DMS79 treated with DMSO at 0.1 percent for 48 hours (cell line): ENCODE measurements at regions not wholly inside any gene's neighbourhood (a gene's known extent, or its start where the extent isn't known, plus 50 kb on each side); places are given as distances from the start of the nearest gene placed in this dataset.
"Not testable (repeated sequence)": the region's sequence is repeated elsewhere in the genome, so short reads cannot be mapped to it uniquely, and the experiment has no call there.

Experiments used
- DNase-seq: peaks from one replicate; lab custom pipeline; 2025; lab: John Stamatoyannopoulos, UW

DNA sequence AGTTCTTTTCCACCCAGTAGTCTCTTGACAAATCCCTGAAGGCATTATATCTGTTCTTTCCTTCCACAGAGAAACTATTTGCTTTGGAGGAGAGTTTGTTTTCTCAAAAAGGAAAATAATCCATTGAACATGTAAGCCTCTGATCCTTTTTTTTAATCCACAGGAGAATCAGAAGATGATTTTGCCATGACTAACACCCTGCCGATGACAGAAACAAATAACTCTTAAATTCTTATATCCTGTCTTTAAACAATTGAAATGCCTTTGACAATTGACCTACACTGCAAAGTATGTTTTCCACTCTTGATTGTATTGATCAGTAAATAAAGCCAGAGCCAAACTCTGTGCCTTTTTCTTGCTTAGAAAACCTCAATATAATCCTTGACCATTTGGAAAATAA lies 666.4 kb upstream of the CTNND2 start:
- no peak for DNase-seq

DNA sequence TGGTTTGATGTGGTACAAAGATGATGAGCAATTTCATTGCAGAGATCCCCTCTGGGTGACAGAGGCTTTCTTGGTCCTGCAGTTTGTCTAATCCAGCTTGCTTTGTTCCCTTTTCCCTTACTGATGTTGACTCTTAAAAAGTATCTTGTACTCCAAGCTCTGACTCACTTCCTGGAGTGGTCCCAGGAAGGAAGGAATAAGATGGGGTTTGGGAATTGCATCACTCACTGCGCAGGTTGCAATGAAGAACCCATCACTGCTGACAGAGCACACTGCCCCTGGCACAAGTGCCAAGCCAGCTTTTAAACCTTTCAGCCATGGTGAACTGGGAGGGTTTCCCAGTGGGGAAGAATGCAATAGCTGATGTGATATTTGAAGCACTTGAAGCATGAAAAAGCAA lies 662.2 kb upstream of the CTNND2 start:
- no peak for DNase-seq

DNA sequence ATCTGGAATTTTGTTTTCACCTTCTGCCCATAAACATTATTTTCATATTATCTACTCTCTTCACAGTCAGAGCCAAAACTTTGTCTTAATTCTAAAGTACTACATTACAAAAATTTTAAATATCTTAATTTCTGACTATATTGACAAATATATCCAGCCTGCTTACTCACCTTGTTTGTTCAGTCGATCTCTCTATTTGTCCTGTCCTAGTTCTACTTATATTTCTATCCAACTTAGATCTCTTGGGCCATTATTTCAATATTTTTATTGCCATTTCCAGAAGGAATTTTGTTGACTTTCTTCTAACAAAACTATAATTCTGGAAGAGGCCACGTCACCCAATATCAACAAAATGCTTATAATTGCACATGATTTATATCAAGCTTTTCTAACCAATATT lies 652.8 kb upstream of the CTNND2 start:
- no peak for DNase-seq

DNA sequence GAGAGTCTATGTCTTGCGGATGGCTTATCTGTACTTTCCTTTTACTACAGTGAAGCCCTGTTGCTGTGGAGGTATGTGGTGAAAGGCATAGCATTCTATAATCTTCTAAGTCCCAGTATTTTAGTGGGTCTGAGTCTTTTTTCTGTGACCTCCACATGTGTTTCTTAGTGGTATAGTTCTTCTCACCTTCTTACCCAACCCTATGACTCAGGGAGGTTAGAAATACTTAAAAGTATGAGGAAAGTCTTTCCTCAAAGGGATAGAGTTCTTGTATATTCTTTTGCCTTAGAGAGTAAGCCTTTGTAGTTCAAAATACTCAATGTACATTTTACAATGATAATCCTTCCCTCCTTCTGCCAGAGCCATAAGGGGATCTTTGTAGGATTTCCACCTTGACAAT lies 621.9 kb upstream of the CTNND2 start:
- DNase-seq = no peak

DNA sequence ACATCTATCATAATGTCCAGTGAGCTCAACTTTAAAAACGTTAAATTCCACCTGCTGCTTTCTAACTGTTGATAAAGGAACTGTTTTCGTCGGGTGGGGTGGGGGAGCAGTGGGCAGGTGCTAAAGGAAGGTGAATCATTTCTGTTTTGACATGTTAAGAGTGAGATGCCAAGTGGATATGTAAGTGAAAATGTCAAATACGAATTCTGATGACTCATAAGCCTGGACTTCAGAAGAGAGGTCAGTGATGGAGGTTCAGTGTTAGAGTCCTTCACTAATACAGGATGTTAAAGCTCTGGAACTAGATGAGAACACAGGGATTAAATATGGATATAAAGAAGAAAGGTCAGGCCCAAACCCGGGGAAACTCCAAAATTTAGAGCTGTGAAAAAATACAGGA lies 617.9 kb upstream of the CTNND2 start:
- no peak for DNase-seq

DNA sequence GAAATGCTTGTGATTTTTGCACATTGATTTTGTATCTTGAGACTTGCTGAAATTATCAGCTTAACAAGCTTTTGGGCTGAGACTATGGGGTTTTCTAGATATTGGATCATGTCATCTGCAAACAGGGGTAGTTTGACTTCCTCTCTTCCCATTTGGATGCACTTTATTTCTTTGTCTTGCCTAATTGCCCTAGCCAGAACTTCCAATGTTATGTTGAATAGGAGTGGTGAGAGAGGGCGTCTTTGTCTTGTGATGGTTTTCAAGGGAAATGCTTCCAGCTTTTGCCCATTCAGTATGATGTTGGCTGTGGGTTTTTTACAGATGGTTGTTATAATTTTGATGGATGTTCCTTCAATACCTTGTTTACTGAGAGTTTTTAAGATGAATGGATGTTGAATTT lies 600.7 kb upstream of the CTNND2 start:
- not testable (repeated sequence) for DNase-seq

DNA sequence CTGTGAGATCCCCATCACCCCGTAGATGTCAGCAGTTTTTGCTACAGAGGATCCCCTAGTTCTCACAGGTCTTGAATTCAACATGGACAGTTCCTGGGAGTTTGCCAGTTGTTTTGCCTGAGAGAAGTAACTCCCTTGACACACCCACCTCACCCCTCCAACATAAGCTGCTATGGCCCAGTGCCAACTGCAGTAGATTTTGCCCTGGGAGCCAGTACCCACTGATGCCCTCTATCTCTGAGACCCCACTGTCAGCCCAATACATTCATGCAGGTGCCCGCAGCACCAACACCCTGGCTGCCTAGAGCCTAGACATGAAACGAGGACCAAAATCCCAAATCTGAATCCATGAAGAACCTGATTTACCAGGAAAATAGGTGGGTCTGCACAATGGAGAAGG lies 583.9 kb upstream of the CTNND2 start:
- DNase-seq = no peak

DNA sequence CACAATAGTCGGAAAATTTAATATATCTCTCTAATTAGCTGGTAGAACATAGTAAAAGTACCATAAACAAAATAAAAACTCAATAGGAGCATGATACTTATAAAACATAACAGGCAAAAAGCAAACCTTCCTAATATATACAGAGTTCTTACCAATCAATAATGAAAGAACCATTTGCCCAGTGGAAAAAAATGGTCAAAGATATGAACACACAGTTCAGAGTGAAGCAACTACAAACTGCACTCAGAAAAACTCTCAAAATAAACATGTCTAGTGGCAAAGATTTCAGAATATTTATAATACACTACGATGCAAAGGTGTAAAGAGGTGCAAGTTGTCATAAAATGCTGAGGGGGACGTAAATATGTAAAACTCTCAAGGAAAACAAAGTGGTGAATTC lies 576.2 kb upstream of the CTNND2 start:
- DNase-seq = no peak

DNA sequence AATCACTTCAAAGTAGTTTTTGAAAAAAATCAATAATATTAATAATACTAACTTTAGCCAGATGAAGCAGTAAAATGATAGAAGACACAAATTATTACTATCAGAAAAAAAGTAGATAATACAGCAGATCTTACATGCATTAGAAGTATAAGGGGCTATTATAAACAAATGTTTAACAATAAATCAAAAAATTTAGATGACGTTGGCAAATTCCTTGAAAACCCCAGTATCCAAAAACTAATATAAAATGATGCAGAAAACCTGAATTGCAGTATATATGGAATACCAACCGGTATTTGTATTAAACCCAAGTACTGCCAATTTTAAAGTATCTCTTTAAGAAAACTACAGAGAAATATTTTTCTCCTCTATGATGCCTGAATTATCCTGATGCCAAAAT lies 573.3 kb upstream of the CTNND2 start:
- no peak for DNase-seq

DNA sequence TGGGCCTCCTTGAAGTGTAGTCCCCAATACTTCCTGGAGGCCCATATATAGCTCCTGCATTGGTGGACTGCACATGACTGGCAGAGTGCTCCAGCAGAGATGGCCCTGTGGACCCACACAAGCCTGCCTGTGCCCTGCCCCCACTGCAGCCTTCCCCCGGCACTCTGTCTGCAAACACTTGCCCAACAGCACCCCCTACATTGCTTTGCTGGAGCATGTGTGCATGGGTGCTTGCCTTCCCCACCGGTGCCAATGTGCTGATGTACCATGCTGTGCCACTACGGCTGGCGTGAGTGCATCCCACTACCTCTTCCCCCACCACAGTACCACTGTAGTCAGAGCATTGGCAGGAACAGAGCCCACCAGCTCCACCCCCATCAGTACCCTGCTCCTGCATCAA lies 563.6 kb upstream of the CTNND2 start:
- DNase-seq = no peak

DNA sequence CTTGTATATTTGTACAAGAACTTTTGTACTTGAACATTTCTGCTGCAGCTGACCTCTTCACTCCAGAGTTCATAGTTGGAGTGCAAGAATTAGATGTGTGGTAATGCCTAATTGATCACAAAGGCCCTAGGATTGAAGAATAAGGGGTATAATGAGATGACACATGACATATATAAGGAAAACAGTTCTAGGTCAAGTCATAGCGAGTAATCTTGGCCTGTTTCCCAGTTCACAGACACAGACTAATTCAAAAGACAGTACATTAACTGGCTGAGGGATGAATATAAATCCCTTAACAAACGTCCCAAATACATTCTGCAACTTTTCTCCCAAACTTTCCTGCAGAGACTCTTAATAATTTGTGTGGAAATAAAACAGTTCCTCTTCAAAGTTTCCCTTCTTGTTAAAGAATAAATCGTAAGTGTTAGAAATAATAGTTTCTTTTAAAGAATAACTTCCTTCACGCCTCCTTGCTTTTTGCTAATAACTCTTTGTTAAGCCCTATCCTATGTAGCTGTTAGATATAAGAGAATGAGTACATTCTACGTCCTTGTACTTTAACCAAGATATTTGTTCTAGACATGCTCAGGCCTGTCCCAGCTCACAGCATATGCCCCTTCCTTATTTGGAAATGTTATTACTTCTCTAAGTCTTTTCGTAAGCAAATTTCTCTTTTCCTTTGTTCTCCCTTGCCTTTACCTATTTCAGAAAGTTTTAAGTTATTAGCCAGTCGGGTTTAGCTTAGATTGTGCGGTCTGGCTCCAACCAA lies 556.4 kb upstream of the CTNND2 start:
- DNase-seq = no peak

DNA sequence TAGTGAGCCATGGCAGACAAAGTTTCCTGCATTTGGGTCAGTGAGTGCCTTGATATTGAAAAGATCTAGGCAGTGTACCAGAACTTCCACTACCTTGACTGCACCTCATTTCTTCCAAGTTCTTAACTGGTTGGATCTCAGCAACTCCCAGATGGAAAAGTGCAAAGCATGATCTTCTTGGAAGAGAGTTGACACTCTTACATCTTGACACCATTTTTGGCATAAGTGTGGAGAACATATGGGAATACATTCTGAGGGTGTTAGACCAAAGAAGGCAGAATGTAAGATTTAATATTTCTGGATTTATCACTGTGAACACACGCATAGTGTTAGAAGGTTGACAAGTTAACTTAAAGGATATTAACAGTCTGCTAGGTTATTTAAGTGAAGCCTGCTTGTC lies 555.1 kb upstream of the CTNND2 start:
- no peak for DNase-seq

DNA sequence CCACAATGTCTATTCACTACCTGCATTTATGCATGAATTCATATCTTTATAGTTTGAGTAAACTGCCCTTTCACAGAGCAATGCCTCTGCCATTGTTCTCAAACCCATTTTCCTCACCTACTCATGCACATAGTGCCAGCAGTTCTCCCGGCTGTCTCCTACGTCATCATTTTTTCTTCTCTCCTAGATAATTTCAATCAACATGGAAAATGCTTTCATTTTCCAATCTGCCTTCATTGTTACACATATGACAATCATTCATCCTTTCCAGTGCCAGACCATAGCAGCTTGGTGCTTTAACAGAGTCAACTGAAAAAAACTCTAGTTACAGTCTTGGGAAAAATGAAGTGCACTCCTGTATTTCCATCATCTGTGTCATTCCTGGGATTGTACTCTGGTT lies 514.8 kb upstream of the CTNND2 start:
- no peak for DNase-seq

DNA sequence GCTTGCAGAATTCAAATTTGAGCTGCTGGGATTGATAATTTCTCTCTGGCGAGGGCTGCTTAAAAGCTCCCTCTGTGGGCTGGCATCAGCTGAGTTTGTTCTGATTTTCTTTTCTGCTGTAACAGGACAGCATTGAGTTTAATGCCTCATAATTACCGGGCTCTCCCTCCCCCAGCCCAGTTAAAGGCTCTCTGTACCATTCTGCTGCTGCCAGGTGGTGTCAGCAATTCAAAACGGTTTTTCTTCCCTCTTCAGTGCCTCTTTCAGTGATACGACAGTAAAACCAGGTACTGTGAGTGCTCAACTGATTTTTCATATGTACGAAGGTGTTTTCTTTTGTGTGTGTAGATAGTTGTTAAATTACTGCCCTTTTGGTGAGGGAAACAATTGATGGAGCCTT lies 509.3 kb upstream of the CTNND2 start:
- no peak for DNase-seq

DNA sequence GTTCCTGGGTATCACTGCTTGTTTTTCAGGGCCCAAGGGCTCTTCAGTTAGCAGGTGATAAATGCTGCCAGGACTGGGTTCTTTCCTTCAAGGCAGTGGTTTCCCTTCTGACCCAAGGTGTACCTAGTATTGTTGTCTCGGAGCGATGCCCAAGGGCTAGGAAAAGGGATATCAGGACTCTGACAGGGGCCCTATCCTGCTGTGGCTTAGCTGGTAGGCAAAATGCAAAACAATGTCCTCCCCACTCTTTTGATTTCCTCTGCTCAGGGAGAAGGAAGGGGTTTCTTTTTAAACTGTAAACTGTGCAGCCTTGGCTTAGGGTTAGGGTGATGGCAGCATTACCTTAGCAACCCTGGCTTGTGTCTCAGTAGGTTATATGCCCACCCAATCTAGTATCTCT lies 508.8 kb upstream of the CTNND2 start:
- DNase-seq = no peak

DNA sequence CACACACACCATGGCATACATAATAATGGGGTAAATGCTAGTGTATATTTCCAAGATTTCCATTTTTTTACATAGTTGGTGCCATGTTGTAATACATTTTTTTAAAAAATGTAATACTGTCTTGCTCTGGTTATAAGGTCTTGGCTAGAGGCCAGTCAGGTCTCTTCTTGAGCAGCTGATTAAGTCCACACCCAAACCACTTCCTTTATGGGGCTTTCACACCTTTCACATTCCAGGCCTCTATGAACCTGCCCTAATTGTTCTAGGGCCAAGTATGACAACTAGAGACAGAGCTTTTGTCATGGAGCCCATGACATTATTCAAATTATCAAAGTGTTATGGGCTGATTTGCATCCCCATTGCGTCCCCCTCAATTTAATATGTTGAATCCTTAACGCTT lies 495.6 kb upstream of the CTNND2 start:
- DNase-seq = no peak

DNA sequence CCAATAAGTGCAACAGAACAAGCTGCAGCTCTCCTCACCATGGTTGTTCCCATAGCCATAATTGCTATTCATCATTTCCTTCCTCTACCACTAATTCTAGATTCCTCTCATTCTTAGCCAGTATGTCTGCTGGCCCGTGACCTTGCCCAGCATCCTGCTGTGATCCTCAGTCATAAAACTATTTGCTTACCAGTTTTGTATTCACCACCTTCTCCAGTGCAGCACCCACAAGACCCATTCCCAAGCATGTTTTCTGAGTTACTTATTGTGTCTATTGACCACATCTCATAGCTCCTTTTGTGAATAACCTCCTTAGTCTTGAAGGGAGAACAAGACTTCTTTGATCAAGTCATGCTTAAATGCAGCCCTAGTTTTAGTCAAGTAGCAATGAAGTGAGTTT lies 488.0 kb upstream of the CTNND2 start:
- DNase-seq = no peak

DNA sequence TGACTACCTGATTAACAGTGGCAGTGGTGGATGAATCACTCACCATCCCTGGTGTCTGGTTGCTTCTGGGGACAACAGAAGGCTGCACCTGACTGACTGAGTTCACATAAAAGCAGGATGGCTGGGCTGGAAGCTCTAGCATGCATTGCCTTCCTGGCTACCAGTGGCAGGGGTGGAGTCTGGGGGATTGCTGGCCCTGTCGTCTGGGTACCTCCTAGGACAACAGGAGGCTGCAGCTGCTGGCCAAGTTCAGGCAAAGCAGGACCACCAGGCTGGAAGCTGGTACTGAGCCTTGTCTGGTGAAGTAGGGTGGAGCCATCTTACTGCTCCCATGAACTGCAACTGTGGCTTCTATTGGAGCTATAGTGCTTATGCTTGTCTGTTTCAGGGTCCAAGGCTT lies 480.8 kb upstream of the CTNND2 start:
- no peak for DNase-seq

DNA sequence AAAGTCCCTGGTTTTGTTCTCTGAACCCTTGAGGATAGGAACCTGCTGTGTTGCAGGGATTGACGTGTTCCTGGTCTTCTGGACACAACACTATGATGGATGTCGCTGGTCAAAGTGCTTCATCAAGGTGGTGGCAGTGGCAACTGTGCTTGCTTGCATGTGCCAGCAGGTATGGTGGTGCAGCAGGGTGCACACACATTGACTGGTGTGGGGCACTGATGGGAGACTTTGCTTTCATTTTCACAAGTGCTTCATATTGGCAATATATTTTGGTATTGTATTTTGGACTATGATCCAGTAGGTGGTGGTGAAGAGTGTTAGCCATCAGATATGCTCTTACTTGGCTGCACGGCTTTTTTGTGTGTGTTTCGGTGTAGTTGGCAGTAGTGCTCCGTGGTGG lies 479.8 kb upstream of the CTNND2 start:
- no peak for DNase-seq

DNA sequence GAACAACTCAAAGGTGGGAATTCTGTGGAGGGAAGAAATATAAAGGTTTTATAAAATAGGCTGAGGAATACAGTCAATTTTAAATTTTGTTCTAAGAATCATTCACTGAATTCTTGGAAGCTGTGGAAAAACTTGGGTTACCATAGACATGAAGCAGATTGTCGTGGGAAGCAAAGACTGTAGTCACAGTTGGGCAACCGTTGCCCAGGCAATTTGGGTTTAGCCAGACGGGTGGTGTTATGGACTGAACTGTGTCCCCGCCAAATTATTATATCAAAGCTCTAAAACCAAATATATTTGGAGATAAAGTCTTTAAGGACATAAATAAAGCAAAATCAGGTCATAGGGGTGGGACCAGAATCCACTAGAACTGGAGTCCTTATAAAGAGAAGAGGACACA lies 463.7 kb upstream of the CTNND2 start:
- no peak for DNase-seq

DNA sequence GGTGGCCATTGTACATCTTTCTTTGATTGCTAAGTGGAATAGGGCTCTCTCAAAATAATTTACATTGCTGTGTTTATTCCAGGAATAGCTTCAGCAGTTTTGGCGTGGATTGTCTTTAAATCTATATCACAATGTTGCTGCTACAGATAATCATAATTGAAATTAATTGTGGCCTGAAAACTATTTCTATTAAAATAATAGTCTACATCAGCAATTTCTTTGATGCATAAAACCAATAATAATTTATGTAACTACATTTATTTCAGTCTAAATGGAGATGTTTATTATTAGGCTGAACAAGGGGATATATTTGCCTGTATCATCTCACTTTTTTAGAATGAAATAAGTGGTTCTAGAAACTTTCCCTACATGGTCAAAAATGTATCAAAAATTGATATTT lies 456.0 kb upstream of the CTNND2 start:
- no peak for DNase-seq

DNA sequence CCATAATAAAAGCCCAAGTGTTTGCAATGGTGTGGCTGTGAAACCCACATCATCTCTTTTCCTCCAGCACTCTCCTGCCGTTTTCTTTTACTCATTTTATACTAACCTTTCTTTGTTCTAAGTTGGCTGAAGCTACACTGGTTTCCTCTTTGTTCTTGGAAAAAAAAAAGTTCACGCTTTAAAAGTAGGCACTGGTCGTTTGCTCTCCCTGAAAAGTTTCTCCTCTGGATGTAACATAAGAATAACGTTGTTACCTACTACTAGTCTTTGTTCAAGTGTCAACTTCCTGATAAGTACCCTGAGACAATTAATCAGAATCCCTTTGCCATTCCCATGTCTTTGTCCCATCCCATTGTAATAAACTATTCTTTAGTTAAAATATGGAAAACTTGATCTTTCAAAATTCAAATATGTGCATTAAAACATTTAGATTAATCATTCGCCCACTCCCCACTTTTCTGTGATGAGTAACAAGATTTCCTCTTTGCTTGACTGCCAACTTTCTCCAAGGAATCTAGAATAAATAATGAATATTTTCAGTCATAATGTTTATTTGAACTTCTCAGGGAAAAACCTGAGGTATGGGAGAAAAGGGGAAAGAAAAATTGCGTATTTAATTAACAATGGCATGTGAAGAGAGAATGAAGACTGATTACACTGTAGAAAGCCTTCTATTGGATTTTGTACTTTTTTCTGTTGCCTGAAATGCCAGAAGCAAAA lies 454.3 kb upstream of the CTNND2 start:
- DNase-seq = no peak

DNA sequence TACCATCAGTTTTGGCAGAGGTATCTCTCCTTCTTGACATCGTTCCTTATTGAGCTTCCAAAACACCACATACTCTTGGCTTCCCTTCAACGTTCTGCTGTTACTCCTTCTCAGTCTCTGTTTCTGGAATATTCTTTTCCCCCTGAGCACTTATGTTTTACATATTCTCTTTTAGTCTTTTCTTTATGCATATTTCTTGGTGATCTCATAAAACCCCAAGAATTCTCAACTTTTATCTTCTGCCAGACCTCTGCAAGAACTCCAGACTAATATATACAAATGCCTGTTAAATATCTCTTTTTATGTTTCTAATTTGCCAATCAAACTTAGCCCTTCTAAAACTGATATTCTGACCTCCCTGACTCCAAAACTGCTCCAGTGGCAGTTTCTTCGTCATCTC lies 453.4 kb upstream of the CTNND2 start:
- DNase-seq = no peak

DNA sequence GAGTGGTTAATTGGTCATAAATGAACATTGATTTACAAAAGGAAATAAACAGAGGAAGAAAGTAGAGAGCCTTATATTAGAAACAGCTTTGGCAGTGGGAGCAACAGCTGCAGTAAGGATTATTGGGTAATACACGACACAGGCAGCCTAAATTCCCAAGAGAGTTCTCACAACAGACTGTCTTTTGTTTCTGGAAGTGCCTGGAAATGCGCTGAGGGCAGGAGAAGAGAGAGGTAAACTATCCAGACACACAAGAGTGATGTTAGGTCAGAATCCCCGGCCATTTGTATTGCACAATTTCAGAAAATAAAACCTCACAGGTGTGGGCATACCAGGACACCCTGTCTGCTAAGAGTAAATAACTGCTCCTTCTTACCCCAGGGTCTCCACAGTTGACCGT lies 450.4 kb upstream of the CTNND2 start:
- DNase-seq = no peak
